Suprapubic skin (tissue), 4 donors: ENCODE measurements at regions not wholly inside any gene's neighbourhood (a gene's known extent, or its start where the extent isn't known, plus 50 kb on each side); places are given as distances from the start of the nearest gene placed in this dataset.

Experiments
- DNase-seq, 2 donors: peaks; one replicate each; pipeline ENCODE4 v3.0.0-alpha.2; 2019; ENCODE audit warnings: low spot score in 2 of 2
- H3K27ac ChIP-seq: fragments of 200-600 bp; sonication (generic); one replicate; pipeline ENCODE4 v1.5.1; 2019
- H3K27me3 ChIP-seq: fragments of 200-600 bp; sonication (generic); one replicate; pipeline ENCODE4 v1.5.1; 2019
- H3K36me3 ChIP-seq: fragments of 200-600 bp; sonication (generic); one replicate; pipeline ENCODE4 v1.5.1; 2019
- H3K4me1 ChIP-seq: fragments of 200-600 bp; sonication (generic); one replicate; pipeline ENCODE4 v1.5.1; 2019
- H3K4me3 ChIP-seq: fragments of 200-600 bp; sonication (generic); one replicate; pipeline ENCODE4 v1.5.1; 2019; ENCODE audit warnings: mild to moderate bottlenecking
- H3K9me3 ChIP-seq: fragments of 200-600 bp; sonication (generic); one replicate; pipeline ENCODE4 v1.5.1; 2019
- EP300 ChIP-seq: sonication (generic); formaldehyde crosslinking; IDR thresholded peaks from one replicate; pipeline ENCODE4 v1.6.1; 2017; ENCODE audit warnings: antibody characterized with exemption
- POLR2A ChIP-seq, 2 donors: fragments of 450-650 bp; IDR thresholded peaks; one replicate each; pipeline ENCODE4 v1.6.1; 2017; ENCODE audit warnings: antibody characterized with exemption in 2 of 2, mild to moderate bottlenecking in 2 of 2, moderate library complexity in 2 of 2
- POLR2AphosphoS5 ChIP-seq, 3 donors: sonication (generic); formaldehyde crosslinking; IDR thresholded peaks; one replicate each; pipeline ENCODE4 v1.6.1; 2017; ENCODE audit warnings: antibody characterized with exemption in 3 of 3
- WGBS: methylation state at CpG from one replicate; pipeline ENCODE4 v1.1.5; 2018; 5-methylcytosine and 5-hydroxymethylcytosine counted together
- TF ChIP-seq, protein P1 (sequence below), 2 donors: fragments of 200-600 bp in 1 of 2; fragments of 450-650 bp in 1 of 2; sonication (generic) in 1 of 2; IDR thresholded peaks; one replicate each; pipeline ENCODE4 v1.5.1; 2016 to 2019; ENCODE audit warnings: antibody characterized with exemption in 2 of 2, mild to moderate bottlenecking in 1 of 2, moderate library complexity in 1 of 2

DNA sequence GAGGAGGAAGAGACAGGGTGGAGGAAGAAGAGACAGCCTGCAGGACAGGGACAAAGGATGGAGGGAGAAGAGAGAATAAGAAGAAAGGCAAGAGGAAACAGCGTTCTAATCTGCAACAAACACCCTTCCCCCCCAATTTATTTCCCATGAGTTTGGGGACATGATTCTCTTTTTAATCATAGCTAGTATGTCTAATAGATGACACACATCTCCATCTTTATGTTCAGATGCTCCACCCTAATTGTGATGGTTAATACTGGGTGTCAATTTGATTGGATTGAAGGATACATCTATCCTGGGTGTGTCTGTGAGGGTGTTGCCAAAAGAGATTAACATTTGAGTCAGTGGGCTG, 200.8 kb downstream of the VCY1B start:
- no peaks in the 10 kb centered on the region for H3K36me3 ChIP-seq
- TF ChIP-seq EP300 (no peak), POLR2AphosphoS5 (IDR thresholded peaks at IDR 0.05) (no peak), POLR2A (IDR thresholded peaks at IDR 0.05) (no peak)
- TF ChIP-seq, protein P1, sequence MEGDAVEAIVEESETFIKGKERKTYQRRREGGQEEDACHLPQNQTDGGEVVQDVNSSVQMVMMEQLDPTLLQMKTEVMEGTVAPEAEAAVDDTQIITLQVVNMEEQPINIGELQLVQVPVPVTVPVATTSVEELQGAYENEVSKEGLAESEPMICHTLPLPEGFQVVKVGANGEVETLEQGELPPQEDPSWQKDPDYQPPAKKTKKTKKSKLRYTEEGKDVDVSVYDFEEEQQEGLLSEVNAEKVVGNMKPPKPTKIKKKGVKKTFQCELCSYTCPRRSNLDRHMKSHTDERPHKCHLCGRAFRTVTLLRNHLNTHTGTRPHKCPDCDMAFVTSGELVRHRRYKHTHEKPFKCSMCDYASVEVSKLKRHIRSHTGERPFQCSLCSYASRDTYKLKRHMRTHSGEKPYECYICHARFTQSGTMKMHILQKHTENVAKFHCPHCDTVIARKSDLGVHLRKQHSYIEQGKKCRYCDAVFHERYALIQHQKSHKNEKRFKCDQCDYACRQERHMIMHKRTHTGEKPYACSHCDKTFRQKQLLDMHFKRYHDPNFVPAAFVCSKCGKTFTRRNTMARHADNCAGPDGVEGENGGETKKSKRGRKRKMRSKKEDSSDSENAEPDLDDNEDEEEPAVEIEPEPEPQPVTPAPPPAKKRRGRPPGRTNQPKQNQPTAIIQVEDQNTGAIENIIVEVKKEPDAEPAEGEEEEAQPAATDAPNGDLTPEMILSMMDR (IDR thresholded peaks at IDR 0.05): no peak
- no peaks in the 10 kb centered on the region for H3K9me3 ChIP-seq
- no peaks in the 10 kb centered on the region for H3K4me1 ChIP-seq
- H3K27me3 ChIP-seq: no peaks in the 10 kb centered on the region
- H3K4me3 ChIP-seq: no peak overlapping the region
- WGBS: no CpG with 5 or more reads among the region's 1 CpG
- no peak for DNase-seq
- no peak overlapping the region for H3K27ac ChIP-seq

DNA sequence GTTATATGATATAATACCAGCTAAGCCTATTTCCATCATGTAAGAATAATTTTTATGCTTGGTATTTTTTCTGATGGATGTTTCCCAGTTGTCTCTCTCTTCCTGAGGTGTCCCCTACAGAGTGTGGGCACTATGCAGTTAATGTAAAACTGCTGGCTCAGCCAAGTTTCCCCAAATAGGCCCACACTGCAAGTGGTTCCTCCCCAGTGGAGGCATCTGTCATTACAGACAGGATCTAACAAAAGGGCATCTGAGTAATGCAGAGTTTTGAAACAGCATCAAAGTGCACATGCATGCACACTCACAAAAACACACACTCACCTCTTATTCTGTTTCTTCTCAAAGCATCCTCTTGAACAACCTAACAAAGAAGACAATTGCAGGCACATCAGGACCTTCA, 221.0 kb downstream of the VCY1B start:
- H3K9me3 ChIP-seq: no peaks in the 10 kb centered on the region
- H3K27me3 ChIP-seq: no peaks in the 10 kb centered on the region
- H3K36me3 ChIP-seq: no peaks in the 10 kb centered on the region
- no peak overlapping the region for H3K4me3 ChIP-seq
- H3K4me1 ChIP-seq: no peaks in the 10 kb centered on the region
- H3K27ac ChIP-seq: no peak overlapping the region
- TF ChIP-seq, protein P1 (IDR thresholded peaks at IDR 0.05): no peak
- TF ChIP-seq POLR2A (IDR thresholded peaks at IDR 0.05): no peak
- TF ChIP-seq EP300: no peak
- no peak for TF ChIP-seq POLR2AphosphoS5 (IDR thresholded peaks at IDR 0.05)
- DNase-seq: no peak

DNA sequence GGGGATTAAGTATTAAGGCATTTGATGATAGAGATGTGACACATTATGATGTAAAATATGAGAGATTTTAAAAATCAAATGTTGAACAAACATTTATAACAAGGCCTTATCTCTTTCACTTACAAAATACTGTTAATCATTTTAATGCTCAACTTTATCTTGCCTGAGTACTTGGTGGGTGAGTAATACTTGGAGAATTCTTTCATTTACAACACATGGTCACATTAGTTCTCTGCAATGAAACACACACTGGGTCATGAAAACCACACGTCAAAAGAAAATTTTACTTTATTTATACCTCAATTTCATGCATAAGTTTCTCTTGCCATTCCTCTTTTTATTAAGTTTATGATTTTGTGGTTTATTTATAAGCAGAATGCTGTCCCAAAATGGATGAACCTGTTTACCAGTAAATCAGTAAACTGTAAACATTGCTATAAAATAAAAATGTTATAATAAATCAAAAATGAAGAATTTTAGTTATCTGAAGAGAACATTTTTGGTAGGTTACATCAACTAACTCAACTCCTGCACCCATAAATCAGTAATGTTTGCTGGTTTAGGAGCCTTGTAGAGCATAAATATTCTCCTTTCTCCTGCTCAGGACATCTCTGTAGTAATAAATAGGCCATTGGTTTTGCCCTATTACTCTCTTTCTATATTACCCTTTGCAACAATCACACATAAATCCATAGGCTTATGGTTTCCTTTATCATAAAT, 233.5 kb upstream of the NLGN4Y start:
- no peaks in the 10 kb centered on the region for H3K36me3 ChIP-seq
- no peaks in the 10 kb centered on the region for H3K27me3 ChIP-seq
- no peaks in the 10 kb centered on the region for H3K9me3 ChIP-seq
- no CpG with 5 or more reads among the region's 1 CpG for WGBS
- H3K27ac ChIP-seq: no peak overlapping the region
- H3K4me3 ChIP-seq: no peak overlapping the region
- no peak for DNase-seq
- H3K4me1 ChIP-seq: no peaks in the 10 kb centered on the region
- TF ChIP-seq, protein P1 (IDR thresholded peaks at IDR 0.05): no peak
- TF ChIP-seq POLR2A (IDR thresholded peaks at IDR 0.05) (no peak), POLR2AphosphoS5 (IDR thresholded peaks at IDR 0.05) (no peak), EP300 (no peak)

DNA sequence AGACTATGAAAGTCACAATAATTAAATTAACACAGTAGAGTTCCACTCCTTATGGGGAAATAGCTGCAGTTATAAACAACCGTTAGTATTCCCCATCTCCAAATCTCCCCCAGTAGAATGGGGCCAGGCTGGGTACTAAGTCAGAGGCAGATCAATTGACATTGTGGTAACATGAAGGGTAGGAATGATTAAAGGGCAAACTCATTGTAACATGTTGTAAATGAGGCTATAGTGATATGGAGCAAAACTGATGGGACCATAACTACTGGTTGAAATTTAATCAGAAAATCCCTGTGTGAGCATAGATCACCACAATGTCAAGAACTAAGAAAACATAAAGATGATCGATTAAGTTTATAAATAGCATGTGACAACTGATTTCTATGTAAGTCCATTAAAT, 231.9 kb upstream of the NLGN4Y start:
- Histone ChIP-seq H3K4me3 (no peak overlapping the region), H3K27ac (no peak overlapping the region), H3K4me1 (no peaks in the 10 kb centered on the region), H3K27me3 (no peaks in the 10 kb centered on the region), H3K36me3 (no peaks in the 10 kb centered on the region), H3K9me3 (no peaks in the 10 kb centered on the region)
- DNase-seq: no peak
- no CpG with 5 or more reads among the region's 2 CpGs for whole genome bisulfite sequencing
- TF ChIP-seq POLR2A (IDR thresholded peaks at IDR 0.05) (no peak), EP300 (no peak), POLR2AphosphoS5 (IDR thresholded peaks at IDR 0.05) (no peak)
- TF ChIP-seq, protein P1 (IDR thresholded peaks at IDR 0.05): no peak

DNA sequence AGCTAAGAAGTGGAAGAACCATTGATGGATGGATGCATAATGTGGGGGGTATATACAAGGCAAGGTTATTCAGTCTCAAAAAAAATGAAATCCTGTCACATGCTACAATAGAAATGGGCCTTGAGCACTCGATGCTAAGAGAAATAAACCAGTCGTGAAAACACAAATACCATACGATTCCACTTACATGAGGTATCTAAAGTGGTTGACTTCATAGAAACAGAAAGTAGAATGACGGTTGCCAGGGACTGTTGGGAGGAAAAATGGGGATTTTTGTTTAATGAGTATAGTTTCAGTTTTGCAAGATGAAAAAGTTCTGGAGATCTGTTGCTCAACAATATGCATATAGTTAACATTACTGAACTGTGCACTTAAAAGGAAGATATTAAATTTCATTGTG, 223.6 kb upstream of the NLGN4Y start:
- Histone ChIP-seq H3K4me3 (no peak overlapping the region), H3K9me3 (no peaks in the 10 kb centered on the region), H3K36me3 (no peaks in the 10 kb centered on the region), H3K4me1 (no peaks in the 10 kb centered on the region), H3K27me3 (no peaks in the 10 kb centered on the region), H3K27ac (no peak overlapping the region)
- no peak for DNase-seq
- TF ChIP-seq POLR2A (IDR thresholded peaks at IDR 0.05) (no peak), EP300 (no peak), POLR2AphosphoS5 (IDR thresholded peaks at IDR 0.05) (no peak)
- TF ChIP-seq, protein P1 (IDR thresholded peaks at IDR 0.05): no peak
- WGBS: no CpG with 5 or more reads among the region's 4 CpGs
